Fibroblast of lung (primary cell): ENCODE measurements at regions not wholly inside any gene's neighbourhood (a gene's known extent, or its start where the extent isn't known, plus 50 kb on each side); places are given as distances from the start of the nearest gene placed in this dataset.
"Not testable (repeated sequence)": the region's sequence is repeated elsewhere in the genome, so short reads cannot be mapped to it uniquely, and the experiment has no call there.

Source experiments
- DNase-seq, 2 donors: peaks; one replicate each; pipeline versions ENCODE4 v3.0.0 to v3.0.0-alpha.2; 2010; ENCODE audit warnings: low read depth in 2 of 2
- H2AFZ ChIP-seq: 2 replicates; pipeline ENCODE4 v1.5.1; 2012; ENCODE audit warnings: low read length, control low read depth, inconsistent platforms
- H3K27ac ChIP-seq: 2 replicates; pipeline ENCODE4 v1.5.1; 2011; ENCODE audit warnings: low read length, control low read depth; ENCODE audit not compliant: insufficient read depth
- H3K27me3 ChIP-seq: 2 replicates; pipeline ENCODE4 v1.5.1; 2011; ENCODE audit warnings: mild to moderate bottlenecking, low read length; ENCODE audit not compliant: control insufficient read depth, insufficient read depth
- H3K36me3 ChIP-seq: 2 replicates; pipeline ENCODE4 v1.5.1; 2011; ENCODE audit warnings: low read length; ENCODE audit not compliant: control insufficient read depth, insufficient read depth
- H3K4me1 ChIP-seq: 2 replicates; pipeline ENCODE4 v1.5.1; 2011; ENCODE audit warnings: low read length; ENCODE audit not compliant: control insufficient read depth, insufficient read depth; ENCODE audit errors: extremely low read depth
- H3K4me2 ChIP-seq: 2 replicates; pipeline ENCODE4 v1.5.1; 2011; ENCODE audit warnings: low read length, control low read depth; ENCODE audit not compliant: insufficient read depth; ENCODE audit errors: extremely low read depth
- H3K4me3 ChIP-seq, 4 experiments: fragments of 200-600 bp in 1 of 4; sonication (generic) in 1 of 4; replicated peaks in 1 of 4; 2 replicates each; pipeline ENCODE4 v1.5.1; 2011 to 2016; ENCODE audit warnings: low read length in 4 of 4, low read depth in 3 of 4, mild to moderate bottlenecking in 3 of 4, control low read depth in 2 of 4, inconsistent platforms in 1 of 4, mixed read lengths in 1 of 4; ENCODE audit not compliant: insufficient read depth in 1 of 4; ENCODE audit errors: control extremely low read depth in 1 of 4
- H3K79me2 ChIP-seq: 2 replicates; pipeline ENCODE4 v1.5.1; 2012; ENCODE audit warnings: mild to moderate bottlenecking, low read length, inconsistent platforms; ENCODE audit not compliant: control insufficient read depth, insufficient read depth
- H3K9ac ChIP-seq: 2 replicates; pipeline ENCODE4 v1.5.1; 2011; ENCODE audit warnings: mild to moderate bottlenecking, low read length, control low read depth; ENCODE audit not compliant: insufficient read depth
- H3K9me3 ChIP-seq: 2 replicates; pipeline ENCODE4 v1.5.1; 2012; ENCODE audit warnings: low read depth, low read length; ENCODE audit not compliant: control insufficient read depth, insufficient read depth
- H4K20me1 ChIP-seq: 2 replicates; pipeline ENCODE4 v1.5.1; 2011; ENCODE audit warnings: low read length; ENCODE audit not compliant: control insufficient read depth, insufficient read depth; ENCODE audit errors: extremely low read depth
- EZH2 ChIP-seq: IDR thresholded peaks from 2 replicates; pipeline ENCODE4 v1.5.1; 2012; ENCODE audit warnings: low read length, control low read depth, mild to moderate bottlenecking; ENCODE audit errors: missing control alignments
- TF ChIP-seq, protein P1 (sequence below), 2 donors: IDR thresholded peaks in 1 of 2; conservative IDR thresholded peaks in 1 of 2; 1 replicate in 1 of 2; 2 replicates in 1 of 2; pipeline ENCODE4 v1.5.1; 2011 to 2012; ENCODE audit warnings: low read length in 2 of 2, control low read depth in 1 of 2, inconsistent platforms in 1 of 2, low read depth in 1 of 2, mild to moderate bottlenecking in 1 of 2

DNA sequence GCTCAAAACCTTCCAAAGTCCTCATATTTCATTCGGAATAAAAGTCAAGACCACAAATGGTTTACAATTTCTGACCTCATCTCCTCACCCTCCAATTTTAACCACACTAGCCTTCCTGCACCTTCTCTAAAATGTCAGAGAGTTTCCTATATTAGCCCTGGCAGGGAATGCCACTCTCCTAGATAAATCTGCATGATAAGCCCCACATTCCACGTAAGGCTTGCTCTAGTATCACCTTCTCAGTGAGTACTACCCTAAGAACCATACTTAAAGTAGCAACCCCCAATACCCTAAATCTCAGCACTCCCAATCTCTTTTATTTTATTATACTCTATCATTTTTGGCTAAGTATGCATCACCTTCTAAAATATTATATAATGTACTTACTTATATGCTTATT is 100.5 kb upstream of the SLITRK5 start:
- no peak overlapping the region for H3K27ac ChIP-seq
- no peaks in the 10 kb centered on the region for H3K79me2 ChIP-seq
- no peak for TF ChIP-seq EZH2
- DNase-seq = no peak
- no peak overlapping the region for H3K4me2 ChIP-seq
- H3K27me3 ChIP-seq = no peaks in the 10 kb centered on the region
- H3K9me3 ChIP-seq = no peaks in the 10 kb centered on the region
- no peak overlapping the region for H3K9ac ChIP-seq
- no peaks in the 10 kb centered on the region for H3K36me3 ChIP-seq
- no peaks in the 10 kb centered on the region for H4K20me1 ChIP-seq
- no peak overlapping the region for H3K4me3 ChIP-seq
- H3K4me1 ChIP-seq = no peaks in the 10 kb centered on the region
- no peak overlapping the region for H2AFZ ChIP-seq

DNA sequence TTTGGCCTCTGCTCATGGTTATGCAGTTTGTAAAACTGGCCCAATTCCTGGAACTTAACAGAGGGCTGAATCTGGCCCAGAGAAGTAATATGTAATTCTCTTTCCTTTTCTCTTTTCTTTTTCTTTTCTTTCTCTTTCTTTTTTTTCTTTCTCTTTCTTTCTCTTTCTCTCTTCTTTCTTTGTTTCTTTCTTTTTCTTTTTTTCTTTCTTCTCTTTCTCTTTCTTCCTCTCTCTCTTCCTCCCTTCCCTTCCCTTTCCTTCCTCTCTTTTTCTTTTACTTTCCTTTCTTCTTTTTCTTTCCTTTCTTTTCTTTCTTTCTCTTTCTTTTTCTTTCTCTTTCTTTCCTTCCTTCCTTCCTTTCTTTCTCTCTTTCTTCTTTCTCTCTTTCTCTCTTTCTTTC is 88.8 kb upstream of the SLITRK5 start:
- H2AFZ ChIP-seq = no peak overlapping the region
- H3K27ac ChIP-seq = no peak overlapping the region
- no peaks in the 10 kb centered on the region for H4K20me1 ChIP-seq
- no peaks in the 10 kb centered on the region for H3K79me2 ChIP-seq
- H3K4me1 ChIP-seq = no peaks in the 10 kb centered on the region
- H3K4me2 ChIP-seq = no peak overlapping the region
- no peaks in the 10 kb centered on the region for H3K36me3 ChIP-seq
- no peak overlapping the region for H3K9ac ChIP-seq
- TF ChIP-seq EZH2 = no peak
- TF ChIP-seq, protein P1, sequence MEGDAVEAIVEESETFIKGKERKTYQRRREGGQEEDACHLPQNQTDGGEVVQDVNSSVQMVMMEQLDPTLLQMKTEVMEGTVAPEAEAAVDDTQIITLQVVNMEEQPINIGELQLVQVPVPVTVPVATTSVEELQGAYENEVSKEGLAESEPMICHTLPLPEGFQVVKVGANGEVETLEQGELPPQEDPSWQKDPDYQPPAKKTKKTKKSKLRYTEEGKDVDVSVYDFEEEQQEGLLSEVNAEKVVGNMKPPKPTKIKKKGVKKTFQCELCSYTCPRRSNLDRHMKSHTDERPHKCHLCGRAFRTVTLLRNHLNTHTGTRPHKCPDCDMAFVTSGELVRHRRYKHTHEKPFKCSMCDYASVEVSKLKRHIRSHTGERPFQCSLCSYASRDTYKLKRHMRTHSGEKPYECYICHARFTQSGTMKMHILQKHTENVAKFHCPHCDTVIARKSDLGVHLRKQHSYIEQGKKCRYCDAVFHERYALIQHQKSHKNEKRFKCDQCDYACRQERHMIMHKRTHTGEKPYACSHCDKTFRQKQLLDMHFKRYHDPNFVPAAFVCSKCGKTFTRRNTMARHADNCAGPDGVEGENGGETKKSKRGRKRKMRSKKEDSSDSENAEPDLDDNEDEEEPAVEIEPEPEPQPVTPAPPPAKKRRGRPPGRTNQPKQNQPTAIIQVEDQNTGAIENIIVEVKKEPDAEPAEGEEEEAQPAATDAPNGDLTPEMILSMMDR (conservative IDR thresholded peaks at IDR 0.05 in 1 of 2, IDR thresholded peaks at IDR 0.05 in 1 of 2; ENCODE audit: low read depth in 1 of 2, low read length in 2 of 2) = no peak
- no peak overlapping the region for H3K4me3 ChIP-seq
- H3K27me3 ChIP-seq = no peaks in the 10 kb centered on the region
- DNase-seq = no peak
- H3K9me3 ChIP-seq = no peaks in the 10 kb centered on the region

DNA sequence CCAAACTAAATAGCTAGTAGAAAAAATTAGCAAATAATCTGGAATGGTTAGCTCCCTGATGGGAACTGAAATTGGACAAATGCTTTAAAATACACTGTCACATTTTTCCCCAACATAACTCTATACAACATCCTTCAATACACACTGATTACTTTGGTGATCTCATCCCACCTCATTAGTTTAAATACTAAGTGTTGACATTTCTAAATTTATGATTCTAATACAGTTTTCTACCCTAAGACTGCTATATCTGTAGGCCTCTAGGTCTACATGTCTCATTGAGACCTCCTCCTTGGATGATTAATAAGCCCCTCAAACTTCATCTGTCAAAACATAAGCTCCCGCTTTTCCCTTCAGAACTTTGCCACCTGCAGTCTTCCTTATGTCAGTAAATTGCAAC is 80.7 kb upstream of the SLITRK5 start:
- no peak for DNase-seq
- Histone ChIP-seq H3K4me1 (no peaks in the 10 kb centered on the region), H4K20me1 (no peaks in the 10 kb centered on the region), H3K27me3 (no peaks in the 10 kb centered on the region), H3K36me3 (no peaks in the 10 kb centered on the region), H3K79me2 (no peaks in the 10 kb centered on the region), H3K4me3 (no peak overlapping the region), H3K9ac (no peak overlapping the region), H2AFZ (no peak overlapping the region), H3K9me3 (no peaks in the 10 kb centered on the region), H3K4me2 (no peak overlapping the region), H3K27ac (no peak overlapping the region)
- TF ChIP-seq, protein P1 (conservative IDR thresholded peaks at IDR 0.05 in 1 of 2, IDR thresholded peaks at IDR 0.05 in 1 of 2; ENCODE audit: low read depth in 1 of 2, low read length in 2 of 2) = no peak
- TF ChIP-seq EZH2 = no peak

DNA sequence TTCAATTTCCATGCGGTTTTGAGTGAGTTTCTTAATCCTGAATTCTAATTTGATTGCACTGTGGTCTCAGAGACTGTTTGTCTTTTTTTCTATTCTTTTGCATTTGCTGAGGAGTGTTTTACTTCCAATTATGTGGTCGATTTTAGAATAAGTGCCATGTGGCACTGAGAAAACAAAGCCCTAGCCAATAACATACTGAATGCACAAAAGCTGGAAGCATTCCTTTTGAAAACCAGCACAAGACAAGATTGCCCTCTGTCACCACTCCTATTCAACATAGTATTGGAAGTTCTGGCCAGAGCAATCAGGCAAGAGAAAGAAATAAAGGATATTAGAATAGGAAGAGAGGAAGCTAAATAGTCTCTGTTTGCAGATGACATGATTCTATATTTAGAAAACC is 66.7 kb upstream of the SLITRK5 start:
- H3K4me2 ChIP-seq, H3K4me1 ChIP-seq, H3K27ac ChIP-seq, H4K20me1 ChIP-seq, H3K9me3 ChIP-seq, H3K79me2 ChIP-seq, H3K36me3 ChIP-seq, H3K9ac ChIP-seq, H3K27me3 ChIP-seq, H2AFZ ChIP-seq, DNase-seq, H3K4me3 ChIP-seq: not testable (repeated sequence)
